ENCODE measurements at regions not wholly inside any gene's neighbourhood (a gene's known extent, or its start where the extent isn't known, plus 50 kb on each side); places are given as distances from the start of the nearest gene placed in this dataset.

- TF ChIP-seq, protein P1, sequence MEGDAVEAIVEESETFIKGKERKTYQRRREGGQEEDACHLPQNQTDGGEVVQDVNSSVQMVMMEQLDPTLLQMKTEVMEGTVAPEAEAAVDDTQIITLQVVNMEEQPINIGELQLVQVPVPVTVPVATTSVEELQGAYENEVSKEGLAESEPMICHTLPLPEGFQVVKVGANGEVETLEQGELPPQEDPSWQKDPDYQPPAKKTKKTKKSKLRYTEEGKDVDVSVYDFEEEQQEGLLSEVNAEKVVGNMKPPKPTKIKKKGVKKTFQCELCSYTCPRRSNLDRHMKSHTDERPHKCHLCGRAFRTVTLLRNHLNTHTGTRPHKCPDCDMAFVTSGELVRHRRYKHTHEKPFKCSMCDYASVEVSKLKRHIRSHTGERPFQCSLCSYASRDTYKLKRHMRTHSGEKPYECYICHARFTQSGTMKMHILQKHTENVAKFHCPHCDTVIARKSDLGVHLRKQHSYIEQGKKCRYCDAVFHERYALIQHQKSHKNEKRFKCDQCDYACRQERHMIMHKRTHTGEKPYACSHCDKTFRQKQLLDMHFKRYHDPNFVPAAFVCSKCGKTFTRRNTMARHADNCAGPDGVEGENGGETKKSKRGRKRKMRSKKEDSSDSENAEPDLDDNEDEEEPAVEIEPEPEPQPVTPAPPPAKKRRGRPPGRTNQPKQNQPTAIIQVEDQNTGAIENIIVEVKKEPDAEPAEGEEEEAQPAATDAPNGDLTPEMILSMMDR (IDR thresholded peaks at IDR 0.05) = no peak
- no peak for TF ChIP-seq EZH2 (IDR thresholded peaks at IDR 0.05; ENCODE audit: borderline replicate concordance, insufficient read depth, low read depth, low read length, poor library complexity, severe bottlenecking)
Observed at GRCh38 chr16:65767125-65767524, 599.4 kb upstream of the CDH5 start.
